NCI-H345 treated with DMSO at 0.1 percent for 48 hours (cell line): ENCODE measurements at regions not wholly inside any gene's neighbourhood (a gene's known extent, or its start where the extent isn't known, plus 50 kb on each side); places are given as distances from the start of the nearest gene placed in this dataset.
"Not testable (repeated sequence)": the region's sequence is repeated elsewhere in the genome, so short reads cannot be mapped to it uniquely, and the experiment has no call there.

Source experiments
- DNase-seq: peaks from one replicate; lab custom pipeline; 2025; ENCODE audit not compliant: unreplicated experiment; lab: John Stamatoyannopoulos, UW

DNA sequence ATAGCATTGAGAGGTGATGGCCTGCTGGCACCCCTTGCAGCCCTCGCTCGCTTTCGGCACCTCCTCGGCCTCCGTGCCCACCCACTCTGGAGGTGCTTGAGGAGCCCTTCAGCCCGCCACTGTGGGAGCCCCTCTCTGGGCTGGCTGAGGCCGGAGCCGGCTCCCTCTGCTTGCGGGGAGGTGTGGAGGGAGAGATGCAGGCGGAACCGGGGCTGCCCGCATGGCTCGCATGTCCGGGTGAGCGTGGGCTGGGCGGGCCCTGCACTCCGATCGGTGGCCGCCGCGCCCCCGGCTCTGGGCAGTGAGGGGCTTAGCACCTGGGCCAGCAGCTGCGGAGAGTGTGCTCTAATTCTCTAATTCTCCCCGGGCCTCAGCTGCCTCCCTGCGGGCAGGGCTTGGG lies 101.1 kb downstream of the KIF4B start:
- DNase-seq, result no peak

DNA sequence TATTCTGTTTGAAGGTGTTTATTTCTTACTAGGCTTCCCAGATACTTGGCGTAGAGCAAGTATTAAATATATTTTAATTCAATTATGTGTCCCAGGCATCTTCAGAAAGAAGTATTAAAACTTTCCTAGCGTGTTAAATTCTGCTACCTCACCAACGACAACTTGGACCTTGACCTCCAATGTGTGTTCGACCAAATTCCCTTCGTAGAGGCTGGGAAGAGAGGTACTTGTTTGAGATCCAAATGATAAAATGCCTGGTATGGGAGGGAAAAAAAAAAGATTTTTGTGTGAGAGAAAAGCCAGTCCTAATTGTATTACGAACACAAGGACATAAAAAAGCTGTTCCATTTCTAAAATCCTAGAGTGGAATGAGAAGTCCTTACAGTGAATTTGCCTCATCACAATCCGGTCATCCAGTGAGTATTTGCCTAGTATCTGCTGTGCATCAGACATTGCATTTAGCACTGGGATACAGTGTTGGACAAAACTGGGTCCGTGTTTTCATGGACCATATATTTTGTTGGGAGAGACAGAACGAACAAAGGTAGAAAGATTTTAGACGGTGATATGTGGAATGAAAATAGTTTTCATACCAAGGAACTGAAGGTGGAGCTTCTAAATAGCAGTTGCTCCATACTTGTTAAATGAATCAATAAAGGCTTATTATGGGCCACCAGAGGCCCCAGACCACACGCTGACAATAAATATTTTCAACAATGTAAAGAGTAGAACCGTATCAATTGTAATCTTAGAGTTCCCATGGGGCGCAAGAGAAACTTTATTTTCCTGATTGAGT lies 103.1 kb downstream of the KIF4B start:
- DNase-seq, result no peak

DNA sequence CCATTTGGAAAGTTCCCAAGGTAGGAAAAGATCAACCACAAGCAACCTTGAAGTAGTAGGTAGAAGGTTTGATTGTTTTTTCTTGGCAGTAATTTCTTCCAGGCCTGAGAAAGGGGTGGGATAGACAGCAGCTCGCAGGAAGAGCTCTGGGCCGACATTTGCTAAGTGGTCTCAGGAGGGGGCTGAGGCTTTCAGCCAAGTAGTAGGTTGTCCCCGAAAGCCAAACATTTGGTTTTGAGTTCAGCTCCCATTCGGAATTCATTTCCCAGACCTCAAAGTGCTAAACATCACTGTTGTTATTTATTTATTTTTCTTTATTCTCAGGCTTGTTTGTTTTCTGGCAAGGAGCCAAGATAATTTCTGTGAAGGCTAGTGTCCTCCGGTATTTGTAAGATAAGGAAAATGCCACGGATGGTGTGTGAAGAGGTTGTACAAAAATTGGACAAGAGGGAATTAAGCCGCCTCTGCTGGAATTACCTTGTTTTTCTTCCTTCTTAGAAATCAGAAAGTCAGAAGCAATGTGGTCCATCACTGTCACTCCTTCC lies 112.1 kb downstream of the KIF4B start:
- no peak for DNase-seq

DNA sequence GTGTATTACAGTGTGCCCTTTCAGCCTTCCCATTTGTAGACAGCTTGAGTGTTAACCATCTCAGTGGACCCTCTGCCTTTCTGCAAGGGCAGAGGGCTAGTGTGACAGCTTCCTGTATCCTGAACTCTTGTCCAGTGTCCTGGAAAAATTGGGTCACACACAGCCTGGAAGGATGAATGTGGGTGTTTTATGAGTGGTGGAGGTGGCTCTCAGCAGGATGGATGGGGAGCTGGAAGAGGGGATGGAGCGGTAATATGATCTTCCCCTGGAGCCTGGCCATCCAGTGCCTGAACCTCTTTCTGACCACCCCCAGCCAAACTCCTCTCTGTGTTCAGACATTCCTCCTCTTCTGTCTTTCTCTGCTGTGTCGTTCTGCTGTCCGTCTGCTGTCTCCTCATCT lies 113.0 kb downstream of the KIF4B start:
- no peak for DNase-seq

DNA sequence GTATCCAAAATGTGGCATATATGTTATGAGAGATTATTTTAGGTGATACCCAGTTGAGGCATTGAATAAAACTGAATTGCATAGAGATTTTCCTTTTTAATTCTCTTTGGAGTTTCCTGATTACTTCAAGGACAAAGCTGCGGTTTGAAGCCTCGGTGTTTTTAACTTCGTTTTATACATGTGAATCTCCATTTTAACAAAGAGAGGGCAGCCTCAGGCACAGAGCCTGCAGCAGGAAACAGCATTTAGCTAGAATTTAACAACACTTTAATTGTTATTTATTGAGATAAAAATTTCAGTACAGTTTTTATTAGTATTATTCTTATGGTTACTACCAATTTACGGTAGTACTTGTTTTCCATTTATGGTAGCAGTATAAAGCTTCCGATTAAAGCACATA lies 114.0 kb downstream of the KIF4B start:
- DNase-seq, result no peak

DNA sequence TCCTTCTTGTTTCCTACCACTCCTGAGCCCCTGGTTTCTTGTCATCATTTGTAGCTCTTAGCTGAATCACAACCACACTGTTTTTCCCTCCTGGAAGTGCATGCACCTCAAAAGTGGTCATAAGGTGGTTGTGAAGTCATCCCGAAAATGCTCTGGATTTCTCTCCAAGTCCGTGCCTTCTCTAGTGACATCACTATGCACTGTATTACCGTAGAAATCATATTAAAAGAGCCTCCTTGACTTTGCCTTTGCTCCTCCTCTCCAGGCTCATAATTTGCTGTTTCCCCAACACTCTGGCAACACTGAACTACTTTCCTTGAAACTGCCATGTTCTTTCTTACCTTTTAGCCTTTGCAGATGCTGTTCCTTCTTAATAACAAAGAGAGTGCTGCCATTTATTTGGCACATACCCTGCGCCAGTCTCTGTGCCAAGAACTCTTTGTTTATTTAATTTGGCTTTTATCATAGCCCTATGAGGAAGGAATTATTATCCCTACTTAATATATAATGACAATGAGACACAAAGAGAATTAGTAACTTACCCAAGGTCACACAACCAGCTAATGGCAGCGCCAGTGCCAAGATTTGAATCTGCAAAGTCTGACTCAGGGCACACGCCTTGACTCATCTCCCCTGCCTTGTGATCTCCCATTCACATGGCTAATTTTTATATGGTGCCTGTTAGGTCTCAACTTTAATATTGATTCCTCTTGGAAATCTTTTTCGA lies 115.4 kb downstream of the KIF4B start:
- no peak for DNase-seq

DNA sequence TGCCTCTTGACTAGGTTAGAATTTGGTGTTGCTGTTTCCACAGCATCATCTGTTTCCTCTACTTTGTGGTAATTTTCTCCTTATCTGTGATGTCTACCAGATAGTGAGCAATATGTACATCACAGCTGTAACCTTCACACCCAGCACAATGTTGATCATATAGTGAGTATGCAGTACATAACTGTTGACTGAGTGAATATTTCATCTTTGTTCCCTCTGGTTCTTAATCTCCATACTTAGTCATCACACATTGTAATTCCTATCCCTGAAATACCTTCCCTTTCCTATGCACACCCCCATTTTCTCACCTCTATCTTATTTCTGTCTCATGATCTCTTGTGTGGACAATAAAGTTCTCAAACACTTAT lies 115.9 kb downstream of the KIF4B start:
- DNase-seq, result no peak

DNA sequence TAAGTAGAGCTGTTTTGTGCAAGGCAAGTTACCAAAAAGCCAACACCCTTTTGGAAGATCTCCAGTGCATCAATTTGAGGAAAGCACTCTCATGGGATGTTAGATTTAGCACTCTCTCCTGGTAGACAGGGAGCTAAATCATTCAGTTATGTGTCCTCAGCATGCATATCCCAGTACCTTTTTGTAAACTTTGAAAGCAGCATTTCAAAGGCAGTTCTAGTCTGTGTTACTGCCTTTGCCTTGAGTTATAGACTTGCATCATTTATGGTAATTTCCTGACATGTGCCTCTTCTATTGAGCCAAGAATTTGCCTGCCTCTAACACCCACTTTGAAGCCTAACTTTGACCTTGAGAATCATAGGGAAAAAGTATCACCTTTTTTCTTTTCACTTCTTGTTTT lies 120.6 kb downstream of the KIF4B start:
- no peak for DNase-seq

DNA sequence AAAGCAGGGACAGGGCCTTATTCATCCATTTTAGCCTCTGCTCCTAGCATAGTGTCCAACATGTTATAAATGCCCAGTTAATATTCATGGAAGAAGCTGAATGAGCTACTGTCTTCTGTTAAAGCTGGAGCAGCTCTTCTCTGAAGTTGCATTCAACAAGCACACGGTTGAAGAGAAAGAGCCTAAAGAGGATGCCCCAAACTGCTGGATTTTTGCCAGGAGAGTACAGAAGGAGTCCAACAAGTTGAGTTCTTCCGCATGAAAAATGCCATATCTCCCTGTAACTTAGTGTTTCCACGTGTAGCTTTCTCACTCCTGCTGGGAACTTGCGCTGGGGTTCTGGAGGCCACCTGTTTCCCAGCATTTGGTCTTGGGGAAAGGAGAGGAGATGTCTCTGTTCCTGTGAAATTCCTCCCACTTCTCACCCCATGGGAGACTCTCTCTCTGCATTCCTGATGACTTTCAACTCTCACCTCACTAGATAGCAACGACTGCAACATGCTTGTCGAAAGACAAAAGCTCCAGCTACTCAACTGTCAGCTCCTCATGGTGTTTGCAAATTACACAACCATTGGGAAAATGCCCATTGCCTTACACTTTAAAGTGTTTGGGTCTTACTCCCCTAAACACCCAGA lies 122.8 kb downstream of the KIF4B start:
- no peak for DNase-seq

DNA sequence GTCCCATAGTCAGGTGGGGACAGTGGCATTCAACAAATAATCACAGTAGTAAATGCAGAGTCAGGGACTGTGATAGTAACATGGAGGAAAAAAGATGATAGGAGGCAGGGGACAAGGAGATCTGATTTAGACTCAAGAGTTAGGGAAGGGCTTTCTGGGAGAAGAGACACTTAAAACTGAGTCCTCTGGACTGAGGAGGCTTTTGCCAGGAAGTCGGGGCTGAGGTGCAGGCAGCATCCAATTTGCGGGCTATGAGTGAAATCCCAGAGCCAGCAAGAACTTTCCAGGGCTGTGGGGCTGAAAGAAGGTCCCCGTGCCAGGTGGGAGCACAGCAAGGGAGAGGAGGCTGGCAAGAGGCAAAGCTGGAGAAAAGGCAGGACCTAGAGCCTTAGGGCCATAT lies 124.1 kb downstream of the KIF4B start:
- DNase-seq, result no peak

DNA sequence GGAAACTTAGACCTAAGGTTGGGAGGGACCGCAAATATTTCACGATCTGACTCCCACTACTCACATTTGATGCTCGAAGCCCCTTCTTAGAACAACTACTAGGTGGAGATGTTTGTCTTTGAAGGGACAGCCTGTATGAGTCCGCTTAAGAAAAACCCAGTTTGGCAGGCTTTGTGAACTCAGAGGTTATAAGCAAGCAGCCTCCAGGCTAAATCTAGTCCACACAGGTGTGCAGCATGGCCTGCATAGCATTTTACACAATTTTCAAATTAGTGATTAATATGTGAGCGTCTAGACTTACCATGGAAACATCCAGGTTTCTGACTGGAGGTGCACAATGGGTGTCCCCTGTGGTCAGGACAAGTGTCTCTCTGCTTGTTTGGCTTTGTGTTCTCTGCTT lies 127.1 kb downstream of the KIF4B start:
- no peak for DNase-seq

DNA sequence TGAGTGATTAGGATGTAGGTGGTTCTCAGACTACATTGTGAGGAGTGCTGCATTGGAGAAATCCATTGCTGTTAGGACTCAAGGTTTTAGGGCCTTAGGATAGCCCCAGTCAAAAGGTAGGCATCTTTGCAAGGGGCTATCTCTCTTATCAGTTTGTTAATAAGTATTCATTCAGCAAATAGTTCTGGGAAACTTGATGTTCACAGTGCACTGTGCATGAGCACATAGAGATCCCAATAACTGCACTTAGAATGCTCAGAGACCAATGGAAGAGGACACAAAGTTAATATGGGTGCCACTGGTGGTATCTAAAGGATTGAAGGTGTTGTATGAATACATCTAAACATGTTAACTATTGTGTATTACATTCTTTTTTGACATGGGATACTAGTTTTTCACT lies 131.4 kb downstream of the KIF4B start:
- DNase-seq, result no peak

DNA sequence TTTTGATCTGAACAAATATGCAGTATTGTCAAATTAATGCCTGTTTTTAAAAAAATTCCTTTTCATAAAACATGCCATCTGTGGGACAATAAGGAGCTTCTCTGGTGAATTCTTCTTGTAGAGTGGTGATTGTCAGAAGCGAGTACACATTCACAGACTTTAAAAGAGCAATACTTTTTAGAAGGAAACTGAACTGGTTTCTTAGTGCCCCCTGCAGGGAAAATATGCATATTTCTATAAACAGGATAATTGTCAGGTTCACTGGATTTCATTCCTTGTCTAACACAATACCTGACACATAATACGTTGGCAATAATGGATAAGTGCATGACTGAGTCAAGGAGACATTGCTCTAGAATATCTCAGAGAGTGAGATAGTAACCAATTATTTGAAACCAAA lies 133.7 kb downstream of the KIF4B start:
- DNase-seq, result no peak

DNA sequence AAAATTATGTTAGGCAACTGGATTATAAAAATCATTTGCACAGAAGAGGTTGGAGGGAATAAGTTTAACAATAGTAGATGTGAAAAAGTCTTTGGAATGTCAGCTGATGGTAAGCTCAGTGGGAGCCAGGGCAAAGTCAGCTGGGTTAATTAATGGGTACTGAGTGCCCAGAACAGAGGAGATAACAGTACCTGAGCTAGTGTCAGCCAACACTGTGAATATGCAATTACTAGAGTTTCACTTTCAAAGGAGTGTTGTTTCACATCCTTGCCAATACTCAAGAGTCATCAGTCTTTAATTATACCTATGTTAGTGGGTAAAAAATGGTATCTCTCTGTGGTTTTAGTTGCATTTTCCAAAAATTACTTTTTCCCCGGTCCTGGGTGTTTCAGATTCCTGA lies 135.1 kb downstream of the KIF4B start:
- DNase-seq, result no peak

DNA sequence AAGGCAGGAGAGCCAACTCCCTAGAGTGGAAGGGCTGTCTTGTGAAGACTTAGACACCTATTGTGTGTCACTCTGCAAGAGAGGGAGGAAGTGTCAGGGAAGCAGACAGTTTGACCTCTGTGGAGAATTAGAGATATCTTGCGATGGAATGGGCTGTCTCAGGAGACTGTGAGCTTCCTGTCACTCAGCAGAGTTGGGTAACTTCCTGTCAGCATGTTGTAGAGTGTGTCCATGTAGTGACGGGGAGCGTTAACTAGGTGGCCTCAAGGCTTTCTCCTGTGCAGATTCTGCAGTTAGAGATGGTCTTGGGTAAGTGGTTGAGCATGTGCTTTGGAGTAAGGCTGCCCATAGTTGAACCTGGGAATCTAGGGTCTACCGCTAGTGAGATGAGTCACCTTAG lies 136.5 kb downstream of the KIF4B start:
- no peak for DNase-seq

DNA sequence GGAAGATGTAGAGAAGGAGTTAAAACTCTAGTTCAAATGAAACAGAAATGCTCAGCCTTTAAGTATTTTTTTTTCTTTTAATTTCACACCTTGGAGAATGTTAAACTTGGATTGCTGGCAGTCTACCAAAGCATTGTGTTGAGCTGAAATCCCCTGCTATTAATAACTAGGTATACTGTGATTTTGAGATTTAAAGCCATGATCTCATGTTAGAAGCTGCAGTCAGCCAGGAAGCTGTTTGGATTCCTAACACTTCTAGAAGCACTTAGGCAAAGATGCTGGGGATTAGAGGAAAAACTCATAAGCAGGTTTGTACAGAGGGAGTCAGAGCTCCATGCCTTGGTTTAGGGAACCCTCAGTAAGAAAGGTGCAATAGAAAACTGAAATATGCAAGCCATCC lies 141.4 kb downstream of the KIF4B start:
- no peak for DNase-seq

DNA sequence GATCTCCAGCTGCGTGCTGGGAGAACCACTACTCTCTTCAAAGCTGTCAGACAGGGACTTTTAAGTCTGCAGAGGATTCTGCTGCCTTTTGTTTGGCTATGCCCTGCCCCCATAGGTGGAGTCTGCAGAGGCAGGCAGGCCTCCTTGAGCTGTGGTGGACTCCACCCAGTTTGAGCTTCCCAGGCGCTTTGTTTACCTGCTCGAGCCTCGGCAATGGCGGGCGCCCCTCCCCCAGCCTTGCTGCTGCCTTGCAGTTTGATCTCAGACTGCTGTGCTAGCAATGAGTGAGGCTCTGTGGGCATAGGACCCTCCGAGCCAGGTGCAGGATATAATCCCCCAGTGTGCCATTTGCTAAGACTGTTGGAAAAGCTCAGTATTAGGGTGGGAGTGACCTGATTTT lies 149.5 kb downstream of the KIF4B start:
- DNase-seq, result not testable (repeated sequence)

DNA sequence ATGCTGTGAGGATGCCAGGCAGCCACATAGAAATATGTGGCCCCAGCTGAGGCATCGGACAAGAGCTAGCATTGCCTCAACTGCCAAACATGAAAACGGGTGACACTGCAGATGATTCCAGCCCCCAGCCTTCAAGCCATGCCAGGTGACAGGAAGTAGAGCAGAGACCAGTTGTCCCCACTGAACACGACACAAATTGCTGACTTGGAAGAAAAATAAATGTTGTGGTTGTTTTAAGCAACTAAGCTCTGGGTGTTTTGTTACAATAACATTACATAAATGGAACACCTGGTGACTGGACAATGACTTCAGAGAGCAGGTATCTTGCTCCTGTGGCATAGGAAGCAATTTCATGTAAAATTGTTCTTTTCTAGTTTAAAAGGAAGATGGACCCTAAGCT lies 154.2 kb downstream of the KIF4B start:
- no peak for DNase-seq

DNA sequence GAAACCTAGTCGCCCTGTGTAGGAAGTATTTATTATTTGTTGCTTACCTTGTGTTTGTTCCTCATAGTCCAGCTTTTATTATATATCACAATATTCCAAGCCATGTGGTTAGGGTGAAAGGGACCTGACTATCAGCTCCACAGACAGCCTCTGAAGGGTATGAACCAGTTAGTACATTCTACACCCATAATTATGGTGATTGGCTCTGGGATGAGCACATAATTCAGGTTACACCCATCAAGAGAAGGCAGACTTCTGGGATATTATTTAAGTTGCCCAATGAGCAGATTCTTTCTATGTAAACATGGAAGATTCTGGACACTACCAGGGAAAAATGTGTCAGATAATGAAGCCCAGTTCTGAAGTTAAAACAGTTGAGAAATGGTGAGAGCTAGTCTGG lies 168.0 kb downstream of the KIF4B start:
- no peak for DNase-seq

DNA sequence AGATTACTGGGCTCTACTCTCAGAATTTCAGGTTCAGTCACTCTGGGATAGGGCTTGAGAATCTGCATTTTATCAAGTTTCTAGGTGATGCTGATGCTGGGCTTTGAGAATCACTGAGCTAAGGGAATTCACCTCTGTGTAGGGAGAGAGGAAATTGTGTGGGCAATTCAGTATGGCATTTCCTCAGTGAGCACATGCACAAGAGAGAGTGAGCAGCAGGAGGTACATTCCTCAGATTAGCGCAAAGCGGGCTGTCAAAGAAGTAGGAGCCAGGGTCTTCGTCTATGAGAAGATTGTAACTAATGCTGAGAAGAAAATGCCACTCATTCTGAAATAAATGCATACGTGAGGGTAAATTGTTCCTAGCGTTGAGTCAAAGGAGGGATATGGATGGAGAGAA lies 175.9 kb downstream of the KIF4B start:
- no peak for DNase-seq

DNA sequence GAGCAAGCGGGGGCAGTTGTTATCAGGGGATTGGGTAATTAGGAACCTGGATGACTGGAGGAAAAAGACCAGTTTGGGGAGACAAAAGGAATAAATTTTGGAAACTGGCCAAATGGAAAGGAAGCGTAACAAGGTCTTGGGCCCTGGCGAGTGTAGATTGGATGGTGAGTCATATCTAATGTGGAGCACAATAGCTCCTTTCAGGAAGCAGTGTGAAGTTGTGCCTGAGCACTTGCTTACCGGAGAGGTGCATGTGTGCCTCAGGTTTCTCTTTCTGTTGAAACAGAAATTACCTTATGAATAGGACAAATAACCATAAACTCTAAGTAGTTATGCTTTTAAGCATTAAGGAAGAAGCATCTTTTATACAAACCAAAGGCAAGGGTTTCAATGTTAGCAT lies 176.4 kb downstream of the KIF4B start:
- peak; percentile 43 for DNase-seq

DNA sequence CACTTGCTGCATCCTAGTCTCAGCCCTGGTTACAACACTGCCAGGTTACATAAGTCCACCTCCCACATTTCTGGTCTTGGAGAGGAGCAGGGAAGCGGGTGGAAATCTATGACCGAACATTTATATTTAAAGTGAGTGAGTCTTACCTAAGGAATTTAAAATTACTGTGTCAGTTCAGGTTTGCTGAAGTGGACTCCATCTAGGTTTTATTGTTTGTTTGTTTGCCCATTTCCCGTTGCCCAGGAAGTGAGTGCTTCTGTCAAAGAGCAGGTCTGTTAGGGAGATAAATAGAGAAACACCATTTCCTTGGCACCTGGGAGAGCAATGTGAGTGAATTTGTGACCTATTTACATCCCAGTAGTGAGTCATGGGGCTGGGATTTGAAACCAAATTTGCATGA lies 179.5 kb downstream of the KIF4B start:
- DNase-seq, result no peak
